Fibroblast of lung (primary cell): ENCODE measurements at regions not wholly inside any gene's neighbourhood (a gene's known extent, or its start where the extent isn't known, plus 50 kb on each side); places are given as distances from the start of the nearest gene placed in this dataset.

Source experiments
- EZH2 ChIP-seq: IDR thresholded peaks from 2 replicates; pipeline ENCODE4 v1.5.1; 2012; ENCODE audit warnings: low read length, control low read depth, mild to moderate bottlenecking; ENCODE audit errors: missing control alignments
- TF ChIP-seq, protein P1 (sequence below), 2 donors: IDR thresholded peaks in 1 of 2; conservative IDR thresholded peaks in 1 of 2; 1 replicate in 1 of 2; 2 replicates in 1 of 2; pipeline ENCODE4 v1.5.1; 2011 to 2012; ENCODE audit warnings: low read length in 2 of 2, control low read depth in 1 of 2, inconsistent platforms in 1 of 2, low read depth in 1 of 2, mild to moderate bottlenecking in 1 of 2

DNA sequence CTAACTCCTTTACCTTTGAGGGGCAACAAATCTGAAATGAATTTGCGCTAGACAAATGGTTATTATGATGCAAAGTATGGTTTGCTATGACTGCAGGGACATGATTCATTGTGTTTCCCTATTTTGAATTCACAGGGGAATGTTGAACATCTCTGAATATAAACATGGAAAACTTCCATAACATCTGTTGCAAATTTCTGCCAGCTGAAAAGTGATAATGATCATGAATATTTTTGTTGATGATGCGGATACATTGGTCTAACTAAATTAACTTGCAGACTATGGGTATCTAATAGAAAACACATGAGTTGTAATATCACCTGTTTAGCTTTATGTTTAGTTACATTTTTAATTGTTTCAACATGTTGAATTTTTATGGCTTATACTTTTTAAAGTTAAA, 1325.5 kb downstream of the REEP3 start:
- TF ChIP-seq, protein P1, sequence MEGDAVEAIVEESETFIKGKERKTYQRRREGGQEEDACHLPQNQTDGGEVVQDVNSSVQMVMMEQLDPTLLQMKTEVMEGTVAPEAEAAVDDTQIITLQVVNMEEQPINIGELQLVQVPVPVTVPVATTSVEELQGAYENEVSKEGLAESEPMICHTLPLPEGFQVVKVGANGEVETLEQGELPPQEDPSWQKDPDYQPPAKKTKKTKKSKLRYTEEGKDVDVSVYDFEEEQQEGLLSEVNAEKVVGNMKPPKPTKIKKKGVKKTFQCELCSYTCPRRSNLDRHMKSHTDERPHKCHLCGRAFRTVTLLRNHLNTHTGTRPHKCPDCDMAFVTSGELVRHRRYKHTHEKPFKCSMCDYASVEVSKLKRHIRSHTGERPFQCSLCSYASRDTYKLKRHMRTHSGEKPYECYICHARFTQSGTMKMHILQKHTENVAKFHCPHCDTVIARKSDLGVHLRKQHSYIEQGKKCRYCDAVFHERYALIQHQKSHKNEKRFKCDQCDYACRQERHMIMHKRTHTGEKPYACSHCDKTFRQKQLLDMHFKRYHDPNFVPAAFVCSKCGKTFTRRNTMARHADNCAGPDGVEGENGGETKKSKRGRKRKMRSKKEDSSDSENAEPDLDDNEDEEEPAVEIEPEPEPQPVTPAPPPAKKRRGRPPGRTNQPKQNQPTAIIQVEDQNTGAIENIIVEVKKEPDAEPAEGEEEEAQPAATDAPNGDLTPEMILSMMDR (conservative IDR thresholded peaks at IDR 0.05 in 1 of 2, IDR thresholded peaks at IDR 0.05 in 1 of 2; ENCODE audit: low read depth in 1 of 2, low read length in 2 of 2) = no peak
- TF ChIP-seq EZH2 = no peak
